GM12878 (cell line): ENCODE measurements at regions not wholly inside any gene's neighbourhood (a gene's known extent, or its start where the extent isn't known, plus 50 kb on each side); places are given as distances from the start of the nearest gene placed in this dataset.

Experiments
- ATAC-seq: fragments of 200-7000 bp; cut with Tn5 transposase; 3 replicates; pipeline ENCODE4 v1.9.1; 2020; ENCODE audit warnings: mild to moderate bottlenecking, moderate library complexity
- BruUV-seq: library from RNA; stranded (reverse); fragments of 400-500 nt; replicated peaks from 2 replicates; lab custom pipeline; 2021; lab: Mats Ljungman, UMichigan
- CTCF ChIA-PET: fragments of 300-600 bp; sonication (Branson Sonifier 250); formaldehyde crosslinking; extraction: SDS; loops from one replicate; lab custom pipeline; 2021; ENCODE audit warnings: inconsistent platforms; lab: Yijun Ruan, JAX
- POLR2A ChIA-PET: fragments of 350-600 bp; formaldehyde crosslinking; extraction: SDS; loops from one replicate; lab custom pipeline; 2021; ENCODE audit warnings: inconsistent platforms; lab: Charles Lee
- RAD21 ChIA-PET: fragments of 300-600 bp; sonication (Branson Sonifier 250); formaldehyde crosslinking; loops from one replicate; lab custom pipeline; 2023; ENCODE audit warnings: antibody characterized with exemption; ENCODE audit not compliant: unreplicated experiment; lab: Charles Lee
- SMC1A ChIA-PET: fragments of 300-600 bp; sonication (Branson Sonifier 250); formaldehyde crosslinking; loops from one replicate; lab custom pipeline; 2023; ENCODE audit not compliant: unreplicated experiment, uncharacterized antibody; lab: Charles Lee
- DNase-seq: peaks from one replicate; pipeline ENCODE4 v3.0.0-alpha.2; 2011; ENCODE audit warnings: low read depth, low spot score
- FAIRE-seq: peaks from 3 replicates; lab custom pipeline; 2011; peaks lifted over from hg19 to GRCh38; lab: Jason Lieb, UNC
- H2AFZ ChIP-seq: 2 replicates; pipeline ENCODE4 v1.6.0; 2011; ENCODE audit warnings: low read depth, low read length, control low read depth; ENCODE audit not compliant: control insufficient read depth
- H3K27ac ChIP-seq: 2 replicates; pipeline ENCODE4 v1.5.1; 2011; ENCODE audit warnings: control low read depth; ENCODE audit not compliant: control insufficient read depth, insufficient read depth
- H3K27me3 ChIP-seq, 2 experiments: replicated peaks in 1 of 2; 2 replicates each; pipeline versions ENCODE4 v1.6.0 to v1.6.1; 2011; ENCODE audit warnings: low read length in 1 of 2; ENCODE audit not compliant: control insufficient read depth in 2 of 2, insufficient read depth in 2 of 2
- H3K36me3 ChIP-seq, 2 experiments: 2 replicates each; pipeline ENCODE4 v1.5.1; 2011; ENCODE audit warnings: low read length in 1 of 2; ENCODE audit not compliant: control insufficient read depth in 2 of 2, insufficient read depth in 2 of 2
- H3K4me1 ChIP-seq: 2 replicates; pipeline ENCODE4 v1.6.1; 2011; ENCODE audit warnings: mild to moderate bottlenecking, low read length, moderate library complexity, mixed read lengths; ENCODE audit not compliant: control insufficient read depth, insufficient read depth
- H3K4me2 ChIP-seq: 2 replicates; pipeline ENCODE4 v1.6.0; 2011; ENCODE audit warnings: control low read depth; ENCODE audit not compliant: control insufficient read depth, insufficient read depth
- H3K4me3 ChIP-seq: fragments of 200-600 bp; sonication (generic); 2 replicates; pipeline ENCODE4 v1.5.1; 2016
- H3K79me2 ChIP-seq: 2 replicates; pipeline ENCODE4 v1.6.0; 2011; ENCODE audit warnings: low read length; ENCODE audit not compliant: control insufficient read depth, insufficient read depth
- H3K9ac ChIP-seq: 2 replicates; pipeline ENCODE4 v1.8.0; 2011; ENCODE audit warnings: low read length, control low read depth, mixed read lengths; ENCODE audit not compliant: control insufficient read depth, insufficient read depth
- H3K9me3 ChIP-seq: replicated peaks from 3 replicates; pipeline ENCODE4 v1.5.1; 2011; ENCODE audit warnings: mild to moderate bottlenecking, low read length; ENCODE audit not compliant: control insufficient read depth, insufficient read depth
- H4K20me1 ChIP-seq: 2 replicates; pipeline ENCODE4 v1.6.0; 2011; ENCODE audit not compliant: control insufficient read depth, insufficient read depth
- BMI1 ChIP-seq: fragments of 450-650 bp; IDR thresholded peaks from 2 replicates; pipeline ENCODE4 v1.6.1; 2016; ENCODE audit warnings: mild to moderate bottlenecking, moderate library complexity, borderline replicate concordance
- EZH2 ChIP-seq: IDR thresholded peaks from 2 replicates; pipeline ENCODE4 v1.6.1; 2012; ENCODE audit warnings: low read depth, mild to moderate bottlenecking, control low read depth, inconsistent platforms, low read length, borderline replicate concordance; ENCODE audit not compliant: control insufficient read depth
- FOS ChIP-seq: IDR thresholded peaks from 3 replicates; pipeline ENCODE4 v1.6.1; 2011; ENCODE audit warnings: borderline replicate concordance; ENCODE audit not compliant: insufficient read length; ENCODE audit errors: extremely low read depth
- HSF1 ChIP-seq: fragments of 150-350 bp; IDR thresholded peaks from 2 replicates; pipeline ENCODE4 v1.6.1; 2014; ENCODE audit warnings: mild to moderate bottlenecking, low read depth, low read length
- JUNB ChIP-seq: IDR thresholded peaks from 2 replicates; pipeline ENCODE4 v1.6.1; 2016; ENCODE audit warnings: antibody characterized with exemption, mild to moderate bottlenecking
- JUND ChIP-seq: IDR thresholded peaks from 2 replicates; pipeline ENCODE4 v1.6.1; 2012; ENCODE audit warnings: low read depth, mild to moderate bottlenecking, low read length, improper control_type of control experiment, moderate library complexity
- MYB ChIP-seq: fragments of 150-350 bp; IDR thresholded peaks from 2 replicates; pipeline ENCODE4 v1.6.1; 2014; ENCODE audit warnings: mild to moderate bottlenecking, low read depth, low read length, borderline replicate concordance
- PRDM15 ChIP-seq: fragments of 450-650 bp; formaldehyde crosslinking; IDR thresholded peaks from 2 replicates; pipeline ENCODE4 v1.4.0; 2020; ENCODE audit warnings: mild to moderate bottlenecking, moderate library complexity
- RFX5 ChIP-seq: IDR thresholded peaks from 2 replicates; pipeline ENCODE4 v1.6.1; 2011; ENCODE audit warnings: low read depth, low read length, improper control_type of control experiment
- SREBF2 ChIP-seq: IDR thresholded peaks from 2 replicates; pipeline ENCODE4 v1.6.1; 2012; ENCODE audit warnings: mild to moderate bottlenecking, low read length
- TBL1XR1 ChIP-seq: IDR thresholded peaks from 2 replicates; pipeline ENCODE4 v1.6.1; 2012; ENCODE audit warnings: low read depth, low read length, improper control_type of control experiment
- ZNF274 ChIP-seq: IDR thresholded peaks from one replicate; pipeline ENCODE4 v1.8.0; 2011; ENCODE audit not compliant: insufficient read length, insufficient read depth
- WGBS: methylation state at CpG from one replicate; pipeline ENCODE4 v1.1.6; 2016; ENCODE audit warnings: low lambda C conversion rate; ENCODE audit not compliant: insufficient replicate concordance, insufficient coverage; ENCODE audit errors: missing lambda C conversion rate; 5-methylcytosine and 5-hydroxymethylcytosine counted together
- in situ Hi-C: fragments of 300-500 bp; cut with MboI; formaldehyde crosslinking; loops from 9 replicates; pipeline ENCODE4 v1.14.3; 2018; ENCODE audit warnings: mixed read lengths
- intact Hi-C: fragments of 100-400 bp; cut with micrococcal nuclease; formaldehyde crosslinking; loops from one replicate; pipeline ENCODE4 v1.14.2; 2022; ENCODE audit not compliant: unreplicated experiment
- TF ChIP-seq, protein P1 (sequence below): fragments of 450-650 bp; IDR thresholded peaks from 2 replicates; pipeline ENCODE4 v1.6.1; 2018; ENCODE audit warnings: mild to moderate bottlenecking, low read depth, moderate library complexity; ENCODE audit not compliant: partially characterized antibody
- TF ChIP-seq, protein P2 (sequence below): IDR thresholded peaks from 2 replicates; pipeline ENCODE4 v1.6.1; 2011; ENCODE audit warnings: mild to moderate bottlenecking, low read depth, low read length, moderate library complexity; ENCODE audit not compliant: insufficient replicate concordance

- no peak for TF ChIP-seq MYB
- TF ChIP-seq TBL1XR1 = no peak
Measured at GRCh38 chr10:2658780-2659179, 408.6 kb upstream of the PFKP start (continued).

- WGBS = 26% methylated on average over 4 of the region's 4 CpGs
- no peaks in the 10 kb centered on the region for H3K36me3 ChIP-seq
- RAD21 ChIA-PET = no interaction called here
- SMC1A ChIA-PET = no interaction called here
- no peak overlapping the region for H3K4me3 ChIP-seq
- no peak overlapping the region for H3K27ac ChIP-seq
- in situ Hi-C loops = no loop called here
- H3K79me2 ChIP-seq = no peaks in the 10 kb centered on the region
- intact Hi-C loops = no loop called here
- H2AFZ ChIP-seq = no peak overlapping the region
- FAIRE-seq (no peak), ATAC-seq (no peak), DNase-seq (no peak)
- no TSS peak for BruUV-seq
- peaks cover 0 to 2% of the 10 kb centered on the region in 2 experiments; a peak in 2 of 4 replicates for H3K27me3 ChIP-seq
- no peaks in the 10 kb centered on the region for H4K20me1 ChIP-seq
- H3K9me3 ChIP-seq = no peaks in the 10 kb centered on the region
- CTCF ChIA-PET = no interaction called here
- H3K9ac ChIP-seq = no peak overlapping the region
- no peaks in the 10 kb centered on the region for H3K4me1 ChIP-seq
- no peak overlapping the region for H3K4me2 ChIP-seq
- POLR2A ChIA-PET = no interaction called here
- TF ChIP-seq, protein P1, sequence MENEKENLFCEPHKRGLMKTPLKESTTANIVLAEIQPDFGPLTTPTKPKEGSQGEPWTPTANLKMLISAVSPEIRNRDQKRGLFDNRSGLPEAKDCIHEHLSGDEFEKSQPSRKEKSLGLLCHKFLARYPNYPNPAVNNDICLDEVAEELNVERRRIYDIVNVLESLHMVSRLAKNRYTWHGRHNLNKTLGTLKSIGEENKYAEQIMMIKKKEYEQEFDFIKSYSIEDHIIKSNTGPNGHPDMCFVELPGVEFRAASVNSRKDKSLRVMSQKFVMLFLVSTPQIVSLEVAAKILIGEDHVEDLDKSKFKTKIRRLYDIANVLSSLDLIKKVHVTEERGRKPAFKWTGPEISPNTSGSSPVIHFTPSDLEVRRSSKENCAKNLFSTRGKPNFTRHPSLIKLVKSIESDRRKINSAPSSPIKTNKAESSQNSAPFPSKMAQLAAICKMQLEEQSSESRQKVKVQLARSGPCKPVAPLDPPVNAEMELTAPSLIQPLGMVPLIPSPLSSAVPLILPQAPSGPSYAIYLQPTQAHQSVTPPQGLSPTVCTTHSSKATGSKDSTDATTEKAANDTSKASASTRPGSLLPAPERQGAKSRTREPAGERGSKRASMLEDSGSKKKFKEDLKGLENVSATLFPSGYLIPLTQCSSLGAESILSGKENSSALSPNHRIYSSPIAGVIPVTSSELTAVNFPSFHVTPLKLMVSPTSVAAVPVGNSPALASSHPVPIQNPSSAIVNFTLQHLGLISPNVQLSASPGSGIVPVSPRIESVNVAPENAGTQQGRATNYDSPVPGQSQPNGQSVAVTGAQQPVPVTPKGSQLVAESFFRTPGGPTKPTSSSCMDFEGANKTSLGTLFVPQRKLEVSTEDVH = no peak
- TF ChIP-seq JUND (no peak), SREBF2 (no peak), EZH2 (no peak), HSF1 (no peak), FOS (no peak), JUNB (no peak), BMI1 (no peak), ZNF274 (no peak), PRDM15 (CRISPR knock-in tag) (no peak), RFX5 (no peak)
- TF ChIP-seq, protein P2, sequence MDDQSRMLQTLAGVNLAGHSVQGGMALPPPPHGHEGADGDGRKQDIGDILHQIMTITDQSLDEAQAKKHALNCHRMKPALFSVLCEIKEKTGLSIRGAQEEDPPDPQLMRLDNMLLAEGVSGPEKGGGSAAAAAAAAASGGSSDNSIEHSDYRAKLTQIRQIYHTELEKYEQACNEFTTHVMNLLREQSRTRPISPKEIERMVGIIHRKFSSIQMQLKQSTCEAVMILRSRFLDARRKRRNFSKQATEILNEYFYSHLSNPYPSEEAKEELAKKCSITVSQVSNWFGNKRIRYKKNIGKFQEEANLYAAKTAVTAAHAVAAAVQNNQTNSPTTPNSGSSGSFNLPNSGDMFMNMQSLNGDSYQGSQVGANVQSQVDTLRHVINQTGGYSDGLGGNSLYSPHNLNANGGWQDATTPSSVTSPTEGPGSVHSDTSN = no peak
Measured at GRCh38 chr10:2650328-2650727, 417.0 kb upstream of the PFKP start.
